ENCODE measurements at regions not wholly inside any gene's neighbourhood (a gene's known extent, or its start where the extent isn't known, plus 50 kb on each side); places are given as distances from the start of the nearest gene placed in this dataset.

DNA sequence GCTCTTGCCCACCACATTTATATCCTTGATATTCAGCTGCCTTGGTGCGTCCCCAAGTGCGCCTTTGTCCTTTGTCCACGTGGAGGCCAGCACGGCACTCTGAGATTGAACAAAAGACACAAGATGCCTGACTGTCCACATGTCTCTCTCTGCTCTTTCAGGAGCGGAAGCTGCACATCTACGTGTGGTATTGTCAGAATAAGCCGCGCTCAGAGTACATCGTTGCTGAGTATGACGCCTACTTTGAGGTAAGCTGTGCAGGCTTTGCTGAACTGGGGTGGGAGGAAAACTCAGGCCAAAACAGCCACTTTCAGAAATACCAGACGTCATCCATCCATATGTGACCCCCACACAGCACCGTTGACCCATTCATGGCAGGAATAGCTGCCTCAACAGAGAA is 72.0 kb upstream of the UMPS start:
- no peak for DNase-seq (ENCODE audit: low read depth)
- H3K4me3 ChIP-seq (ENCODE audit: control insufficient read depth, low read depth, low read length): no peak overlapping the region
- TF ChIP-seq, protein P1, sequence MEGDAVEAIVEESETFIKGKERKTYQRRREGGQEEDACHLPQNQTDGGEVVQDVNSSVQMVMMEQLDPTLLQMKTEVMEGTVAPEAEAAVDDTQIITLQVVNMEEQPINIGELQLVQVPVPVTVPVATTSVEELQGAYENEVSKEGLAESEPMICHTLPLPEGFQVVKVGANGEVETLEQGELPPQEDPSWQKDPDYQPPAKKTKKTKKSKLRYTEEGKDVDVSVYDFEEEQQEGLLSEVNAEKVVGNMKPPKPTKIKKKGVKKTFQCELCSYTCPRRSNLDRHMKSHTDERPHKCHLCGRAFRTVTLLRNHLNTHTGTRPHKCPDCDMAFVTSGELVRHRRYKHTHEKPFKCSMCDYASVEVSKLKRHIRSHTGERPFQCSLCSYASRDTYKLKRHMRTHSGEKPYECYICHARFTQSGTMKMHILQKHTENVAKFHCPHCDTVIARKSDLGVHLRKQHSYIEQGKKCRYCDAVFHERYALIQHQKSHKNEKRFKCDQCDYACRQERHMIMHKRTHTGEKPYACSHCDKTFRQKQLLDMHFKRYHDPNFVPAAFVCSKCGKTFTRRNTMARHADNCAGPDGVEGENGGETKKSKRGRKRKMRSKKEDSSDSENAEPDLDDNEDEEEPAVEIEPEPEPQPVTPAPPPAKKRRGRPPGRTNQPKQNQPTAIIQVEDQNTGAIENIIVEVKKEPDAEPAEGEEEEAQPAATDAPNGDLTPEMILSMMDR (IDR thresholded peaks at IDR 0.05; ENCODE audit: control insufficient read depth, insufficient read depth, low read depth, low read length, missing control alignments): no peak

DNA sequence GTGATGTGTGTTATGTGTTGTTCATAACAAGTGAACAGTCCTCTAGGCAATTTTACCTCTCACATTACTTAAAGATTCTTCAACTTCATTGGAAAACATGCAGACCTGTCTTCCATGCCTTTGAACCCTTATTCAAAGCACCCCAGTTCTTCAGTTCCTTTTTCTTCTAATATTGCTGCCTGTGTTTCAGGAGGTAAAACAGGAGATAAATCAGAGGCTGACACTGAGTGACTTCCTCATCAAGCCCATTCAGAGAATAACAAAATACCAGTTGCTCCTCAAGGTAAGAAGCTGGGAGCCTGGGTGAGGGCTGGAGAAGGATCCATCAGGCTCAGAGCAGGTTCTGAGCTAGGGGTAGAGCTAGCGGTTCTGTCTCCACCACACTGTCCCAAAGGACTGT is 71.1 kb upstream of the UMPS start:
- no peak overlapping the region for H3K4me3 ChIP-seq (ENCODE audit: control insufficient read depth, low read depth, low read length)
- TF ChIP-seq, protein P1 (IDR thresholded peaks at IDR 0.05; ENCODE audit: control insufficient read depth, insufficient read depth, low read depth, low read length, missing control alignments): no peak
- DNase-seq (ENCODE audit: low read depth): no peak

DNA sequence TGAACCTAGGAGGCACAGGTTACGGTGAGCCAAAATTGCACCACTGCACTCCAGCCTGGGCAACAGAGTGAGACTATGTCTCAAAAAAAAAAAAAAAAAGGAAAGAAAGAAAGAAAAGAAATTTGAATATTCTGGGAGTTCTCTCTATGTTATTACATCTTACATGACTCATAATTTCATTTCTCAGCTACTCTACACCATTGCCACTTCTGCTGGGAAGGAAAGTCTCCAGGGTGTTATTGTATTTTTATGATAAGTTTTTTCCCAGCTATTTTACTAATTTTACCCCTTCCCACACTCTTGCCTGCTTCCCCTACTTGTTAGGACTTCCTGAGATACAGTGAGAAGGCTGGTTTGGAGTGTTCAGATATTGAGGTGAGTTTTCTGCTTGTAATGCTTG is 69.7 kb upstream of the UMPS start:
- TF ChIP-seq, protein P1 (IDR thresholded peaks at IDR 0.05; ENCODE audit: control insufficient read depth, insufficient read depth, low read depth, low read length, missing control alignments): no peak
- DNase-seq (ENCODE audit: low read depth): no peak
- H3K4me3 ChIP-seq (ENCODE audit: control insufficient read depth, low read depth, low read length): no peak overlapping the region

DNA sequence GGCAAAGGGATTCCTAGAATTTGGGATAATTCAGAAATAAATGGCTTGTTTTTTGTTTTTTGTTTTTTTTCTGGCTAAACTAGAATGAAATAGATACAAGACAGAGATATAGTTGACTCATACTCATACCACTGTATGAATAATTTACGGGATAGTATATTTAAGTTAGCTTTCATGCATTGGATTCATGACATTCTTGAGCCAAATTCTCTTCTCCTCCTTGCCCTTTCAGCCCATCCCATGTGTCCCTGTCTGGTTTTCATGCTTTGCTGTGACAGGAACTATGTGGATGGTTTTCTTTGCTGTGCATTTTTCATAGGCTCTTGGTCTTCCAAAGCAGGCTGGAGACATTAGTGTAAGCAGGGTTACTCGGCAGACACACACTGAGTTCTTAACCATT is 66.6 kb upstream of the UMPS start:
- H3K4me3 ChIP-seq (ENCODE audit: control insufficient read depth, low read depth, low read length): no peak overlapping the region
- TF ChIP-seq, protein P1 (IDR thresholded peaks at IDR 0.05; ENCODE audit: control insufficient read depth, insufficient read depth, low read depth, low read length, missing control alignments): no peak
- no peak for DNase-seq (ENCODE audit: low read depth)

DNA sequence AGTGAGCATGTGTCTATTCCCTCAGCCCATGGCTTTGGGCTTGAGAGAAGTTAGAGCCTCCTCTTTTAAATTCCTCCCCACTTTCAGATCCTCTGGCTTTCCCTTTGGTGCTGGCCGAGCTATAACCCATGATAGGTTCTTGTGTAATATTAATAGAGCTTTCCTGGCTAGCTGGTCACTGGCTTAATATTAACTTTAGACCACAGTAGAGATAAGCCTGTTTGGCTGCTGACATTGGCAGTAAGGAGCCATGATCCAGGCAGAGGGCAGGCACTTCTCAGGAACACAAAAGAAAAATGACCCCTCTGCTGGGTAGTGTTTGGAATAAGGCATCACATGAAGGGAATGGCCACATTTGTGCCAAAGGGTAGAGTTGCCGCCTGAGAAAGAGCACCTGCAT is 65.4 kb upstream of the UMPS start:
- H3K4me3 ChIP-seq (ENCODE audit: control insufficient read depth, low read depth, low read length): no peak overlapping the region
- TF ChIP-seq, protein P1 (IDR thresholded peaks at IDR 0.05; ENCODE audit: control insufficient read depth, insufficient read depth, low read depth, low read length, missing control alignments): no peak
- no peak for DNase-seq (ENCODE audit: low read depth)

DNA sequence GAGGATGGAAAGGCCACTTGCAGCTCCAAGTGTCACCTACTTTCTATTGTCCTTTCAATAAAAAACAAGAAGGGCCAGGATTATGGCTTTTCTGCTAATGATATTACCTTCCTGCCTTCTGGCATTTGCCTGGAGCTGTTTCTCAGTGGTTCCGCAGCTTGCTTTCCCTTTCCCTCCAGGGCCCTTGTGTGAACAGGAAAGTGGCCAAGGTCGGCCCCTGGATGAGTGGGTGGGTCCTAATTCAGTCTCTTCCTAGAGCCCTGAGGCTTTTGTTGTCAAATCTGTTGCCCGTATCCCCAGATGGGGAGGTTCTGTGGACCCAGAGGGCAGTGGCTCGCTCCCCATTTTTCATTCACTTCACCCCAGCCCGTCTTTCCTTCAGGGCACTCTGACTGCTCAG is 64.2 kb upstream of the UMPS start:
- TF ChIP-seq, protein P1 (IDR thresholded peaks at IDR 0.05; ENCODE audit: control insufficient read depth, insufficient read depth, low read depth, low read length, missing control alignments): no peak
- DNase-seq (ENCODE audit: low read depth): no peak
- no peak overlapping the region for H3K4me3 ChIP-seq (ENCODE audit: control insufficient read depth, low read depth, low read length)

DNA sequence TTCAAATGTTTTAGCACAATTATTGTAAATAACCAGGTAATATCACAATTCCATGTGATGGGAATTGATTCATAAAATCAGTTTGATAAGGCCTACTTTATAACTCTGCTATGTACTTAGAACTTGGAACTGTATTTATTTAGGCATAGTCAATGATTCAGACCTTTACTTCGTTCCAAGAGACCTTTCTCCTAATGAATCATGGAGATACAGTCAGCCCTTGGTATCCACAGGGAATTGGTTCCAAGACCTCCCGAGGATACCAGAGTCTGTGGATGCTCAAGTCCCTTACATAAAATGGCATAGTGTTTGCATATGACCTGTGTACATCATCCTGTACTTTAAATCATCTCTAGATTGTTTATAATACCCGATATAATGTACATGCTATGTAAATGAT is 60.8 kb upstream of the UMPS start:
- peak; percentile 27 for DNase-seq (ENCODE audit: low read depth)
- TF ChIP-seq, protein P1 (IDR thresholded peaks at IDR 0.05; ENCODE audit: control insufficient read depth, insufficient read depth, low read depth, low read length, missing control alignments): no peak
- no peak overlapping the region for H3K4me3 ChIP-seq (ENCODE audit: control insufficient read depth, low read depth, low read length)
